ENCODE measurements at regions not wholly inside any gene's neighbourhood (a gene's known extent, or its start where the extent isn't known, plus 50 kb on each side); places are given as distances from the start of the nearest gene placed in this dataset.
"Not testable (repeated sequence)": the region's sequence is repeated elsewhere in the genome, so short reads cannot be mapped to it uniquely, and the experiment has no call there.

GRCh38 chr12:68984796-68985573 lies 52.0 kb upstream of the CPM start:
- H3K9me2 ChIP-seq (replicated peaks; ENCODE audit: control insufficient read depth, low read length): no peaks in the 10 kb centered on the region
- TF ChIP-seq EZH2phosphoT487 (IDR thresholded peaks at IDR 0.05; ENCODE audit: borderline replicate concordance, low read length): no peak
- TF ChIP-seq, protein P1, sequence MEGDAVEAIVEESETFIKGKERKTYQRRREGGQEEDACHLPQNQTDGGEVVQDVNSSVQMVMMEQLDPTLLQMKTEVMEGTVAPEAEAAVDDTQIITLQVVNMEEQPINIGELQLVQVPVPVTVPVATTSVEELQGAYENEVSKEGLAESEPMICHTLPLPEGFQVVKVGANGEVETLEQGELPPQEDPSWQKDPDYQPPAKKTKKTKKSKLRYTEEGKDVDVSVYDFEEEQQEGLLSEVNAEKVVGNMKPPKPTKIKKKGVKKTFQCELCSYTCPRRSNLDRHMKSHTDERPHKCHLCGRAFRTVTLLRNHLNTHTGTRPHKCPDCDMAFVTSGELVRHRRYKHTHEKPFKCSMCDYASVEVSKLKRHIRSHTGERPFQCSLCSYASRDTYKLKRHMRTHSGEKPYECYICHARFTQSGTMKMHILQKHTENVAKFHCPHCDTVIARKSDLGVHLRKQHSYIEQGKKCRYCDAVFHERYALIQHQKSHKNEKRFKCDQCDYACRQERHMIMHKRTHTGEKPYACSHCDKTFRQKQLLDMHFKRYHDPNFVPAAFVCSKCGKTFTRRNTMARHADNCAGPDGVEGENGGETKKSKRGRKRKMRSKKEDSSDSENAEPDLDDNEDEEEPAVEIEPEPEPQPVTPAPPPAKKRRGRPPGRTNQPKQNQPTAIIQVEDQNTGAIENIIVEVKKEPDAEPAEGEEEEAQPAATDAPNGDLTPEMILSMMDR (IDR thresholded peaks at IDR 0.05; ENCODE audit: low read depth, low read length, poor library complexity, severe bottlenecking): no peak
- no peaks in the 10 kb centered on the region for H4K20me1 ChIP-seq (ENCODE audit: control insufficient read depth, insufficient read depth, low read depth, low read length)
- H3K4me3 ChIP-seq (ENCODE audit: low read length): no peak overlapping the region
- no peaks in the 10 kb centered on the region for H3K79me2 ChIP-seq (ENCODE audit: control insufficient read depth, low read length)
- H3K9me3 ChIP-seq (ENCODE audit: control insufficient read depth, insufficient read depth, low read length): peaks cover 21% of the 10 kb centered on the region
- no peaks in the 10 kb centered on the region for H3K4me1 ChIP-seq (ENCODE audit: control insufficient read depth, low read length)
- no peak overlapping the region for H3K4me2 ChIP-seq (ENCODE audit: low read length)
- H3K36me3 ChIP-seq (ENCODE audit: control insufficient read depth, low read length): no peaks in the 10 kb centered on the region
- no peaks in the 10 kb centered on the region for H3F3A ChIP-seq (ENCODE audit: control insufficient read depth, insufficient read depth)
- H3K27me3 ChIP-seq (ENCODE audit: control insufficient read depth, low read length): no peaks in the 10 kb centered on the region
- H3K27ac ChIP-seq (ENCODE audit: low read depth, low read length): no peak overlapping the region

GRCh38 chr12:68997526-68997925 lies 64.6 kb upstream of the CPM start:
- not testable (repeated sequence) for H3K4me2 ChIP-seq (ENCODE audit: low read length); H3K27me3 ChIP-seq (ENCODE audit: control insufficient read depth, low read length)

GRCh38 chr12:68998041-68998440 lies 65.1 kb upstream of the CPM start:
- Histone ChIP-seq H3K9me2 (replicated peaks; ENCODE audit: control insufficient read depth, low read length) (no peaks in the 10 kb centered on the region), H3K4me2 (ENCODE audit: low read length) (no peak overlapping the region), H3K4me3 (ENCODE audit: low read length) (no peak overlapping the region), H3K4me1 (ENCODE audit: control insufficient read depth, low read length) (peaks cover 12% of the 10 kb centered on the region), H3K9me3 (ENCODE audit: control insufficient read depth, insufficient read depth, low read length) (peaks cover 13% of the 10 kb centered on the region; the same call in 1 of the 2 replicates), H3K27me3 (ENCODE audit: control insufficient read depth, low read length) (no peaks in the 10 kb centered on the region), H4K20me1 (ENCODE audit: control insufficient read depth, insufficient read depth, low read depth, low read length) (no peaks in the 10 kb centered on the region), H3K36me3 (ENCODE audit: control insufficient read depth, low read length) (no peaks in the 10 kb centered on the region), H3K27ac (ENCODE audit: low read depth, low read length) (no peak overlapping the region), H3F3A (ENCODE audit: control insufficient read depth, insufficient read depth) (no peaks in the 10 kb centered on the region), H3K79me2 (ENCODE audit: control insufficient read depth, low read length) (no peaks in the 10 kb centered on the region)
- TF ChIP-seq EZH2phosphoT487 (IDR thresholded peaks at IDR 0.05; ENCODE audit: borderline replicate concordance, low read length): no peak
- TF ChIP-seq, protein P1 (IDR thresholded peaks at IDR 0.05; ENCODE audit: low read depth, low read length, poor library complexity, severe bottlenecking): no peak

More at GRCh38 chr12:68997526-68997925, 64.6 kb upstream of the CPM start:
- H3K36me3 ChIP-seq (ENCODE audit: control insufficient read depth, low read length); H3K27ac ChIP-seq (ENCODE audit: low read depth, low read length); H3F3A ChIP-seq (ENCODE audit: control insufficient read depth, insufficient read depth); H3K9me2 ChIP-seq (replicated peaks; ENCODE audit: control insufficient read depth, low read length); H4K20me1 ChIP-seq (ENCODE audit: control insufficient read depth, insufficient read depth, low read depth, low read length); H3K4me3 ChIP-seq (ENCODE audit: low read length); H3K79me2 ChIP-seq (ENCODE audit: control insufficient read depth, low read length): not testable (repeated sequence)
- Histone ChIP-seq H3K4me1 (ENCODE audit: control insufficient read depth, low read length) (peaks cover 12% of the 10 kb centered on the region), H3K9me3 (ENCODE audit: control insufficient read depth, insufficient read depth, low read length) (peaks cover 13% of the 10 kb centered on the region; the same call in 1 of the 2 replicates)

DNA sequence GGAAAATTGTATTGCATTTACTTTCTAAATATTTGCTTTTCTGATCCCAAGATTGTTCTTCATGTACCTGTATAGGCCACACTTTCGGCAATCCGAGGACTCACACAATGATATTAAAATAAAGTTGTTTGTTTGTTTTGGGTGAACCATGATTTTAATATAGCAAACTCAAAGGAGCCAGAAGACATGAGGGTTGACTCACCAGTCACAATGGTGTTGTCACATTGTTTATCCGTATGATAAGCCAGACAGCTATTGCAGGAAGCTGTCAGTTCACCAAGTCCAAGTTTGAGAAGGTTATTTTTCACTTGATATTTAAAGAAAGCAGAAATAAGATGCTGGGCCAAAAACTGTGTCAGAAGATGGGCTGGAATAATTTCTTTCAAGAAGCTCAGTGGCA lies 67.1 kb upstream of the CPM start:
- Histone ChIP-seq H3K4me2 (ENCODE audit: low read length) (no peak overlapping the region), H3K4me1 (ENCODE audit: control insufficient read depth, low read length) (peaks cover 12% of the 10 kb centered on the region), H4K20me1 (ENCODE audit: control insufficient read depth, insufficient read depth, low read depth, low read length) (no peaks in the 10 kb centered on the region), H3K9me2 (replicated peaks; ENCODE audit: control insufficient read depth, low read length) (no peaks in the 10 kb centered on the region), H3K9me3 (ENCODE audit: control insufficient read depth, insufficient read depth, low read length) (peaks cover 13% of the 10 kb centered on the region; the same call in 1 of the 2 replicates), H3K79me2 (ENCODE audit: control insufficient read depth, low read length) (no peaks in the 10 kb centered on the region), H3K27ac (ENCODE audit: low read depth, low read length) (no peak overlapping the region), H3K4me3 (ENCODE audit: low read length) (no peak overlapping the region), H3F3A (ENCODE audit: control insufficient read depth, insufficient read depth) (no peaks in the 10 kb centered on the region), H3K27me3 (ENCODE audit: control insufficient read depth, low read length) (no peaks in the 10 kb centered on the region), H3K36me3 (ENCODE audit: control insufficient read depth, low read length) (no peaks in the 10 kb centered on the region)
- TF ChIP-seq, protein P1 (IDR thresholded peaks at IDR 0.05; ENCODE audit: low read depth, low read length, poor library complexity, severe bottlenecking): no peak
- TF ChIP-seq EZH2phosphoT487 (IDR thresholded peaks at IDR 0.05; ENCODE audit: borderline replicate concordance, low read length): no peak

Data from DOHH2 (cell line).